Muscle layer of duodenum (tissue), 2 donors: ENCODE measurements at regions not wholly inside any gene's neighbourhood (a gene's known extent, or its start where the extent isn't known, plus 50 kb on each side); places are given as distances from the start of the nearest gene placed in this dataset.

Source experiments
- H3K27ac ChIP-seq: one replicate; pipeline ENCODE4 v1.7.0; 2013; ENCODE audit warnings: mild to moderate bottlenecking, low read length
- H3K27me3 ChIP-seq: one replicate; pipeline ENCODE4 v1.7.0; 2013; ENCODE audit warnings: low read depth, mild to moderate bottlenecking, control low read depth, low read length
- H3K36me3 ChIP-seq, 2 donors: one replicate each; pipeline ENCODE4 v1.7.0; 2013; ENCODE audit warnings: low read length in 2 of 2, control low read depth in 1 of 2, mild to moderate bottlenecking in 1 of 2; ENCODE audit not compliant: insufficient read depth in 2 of 2, control insufficient read depth in 1 of 2
- H3K4me1 ChIP-seq, 2 donors: one replicate each; pipeline ENCODE4 v1.7.0; 2013; ENCODE audit warnings: low read length in 2 of 2, mild to moderate bottlenecking in 2 of 2, control low read depth in 1 of 2, moderate library complexity in 1 of 2; ENCODE audit not compliant: insufficient read depth in 2 of 2, control insufficient read depth in 1 of 2
- H3K4me3 ChIP-seq, 2 donors: one replicate each; pipeline ENCODE4 v1.7.0; 2013; ENCODE audit warnings: low read length in 2 of 2, low read depth in 1 of 2, mild to moderate bottlenecking in 1 of 2
- H3K9me3 ChIP-seq, 2 donors: one replicate each; pipeline ENCODE4 v1.7.0; 2013; ENCODE audit warnings: low read length in 2 of 2, control low read depth in 1 of 2, mild to moderate bottlenecking in 1 of 2; ENCODE audit not compliant: control insufficient read depth in 1 of 2
- donor health status: healthy.

GRCh38 chr13:90534617-90535370 is 812.7 kb upstream of the MIR17HG start:
- Histone ChIP-seq H3K27me3 (no peaks in the 10 kb centered on the region), H3K4me1 (peaks cover 0 to 7% of the 10 kb centered on the region in 2 donors), H3K27ac (no peak overlapping the region), H3K36me3 (no peaks in the 10 kb centered on the region), H3K4me3 (no peak overlapping the region), H3K9me3 (peaks cover 0 to 8% of the 10 kb centered on the region in 2 donors)

- Histone ChIP-seq H3K36me3 (no peaks in the 10 kb centered on the region), H3K4me3 (no peak overlapping the region), H3K9me3 (peaks cover 0 to 8% of the 10 kb centered on the region in 2 donors), H3K4me1 (peaks cover 0 to 7% of the 10 kb centered on the region in 2 donors), H3K27me3 (no peaks in the 10 kb centered on the region), H3K27ac (no peak overlapping the region)
Observed at GRCh38 chr13:90535421-90535820, 812.1 kb upstream of the MIR17HG start.

GRCh38 chr13:90538063-90538462 is 809.4 kb upstream of the MIR17HG start:
- H3K9me3 ChIP-seq = peaks cover 0 to 8% of the 10 kb centered on the region in 2 donors
- no peak overlapping the region for H3K4me3 ChIP-seq
- H3K27ac ChIP-seq = no peak overlapping the region
- peaks cover 0 to 7% of the 10 kb centered on the region in 2 donors for H3K4me1 ChIP-seq
- no peaks in the 10 kb centered on the region for H3K36me3 ChIP-seq
- H3K27me3 ChIP-seq = no peaks in the 10 kb centered on the region

GRCh38 chr13:90541346-90541745 is 806.1 kb upstream of the MIR17HG start:
- Histone ChIP-seq H3K4me1 (no peaks in the 10 kb centered on the region), H3K27ac (no peak overlapping the region), H3K27me3 (no peaks in the 10 kb centered on the region), H3K36me3 (no peaks in the 10 kb centered on the region), H3K4me3 (no peak overlapping the region), H3K9me3 (peaks cover 0 to 8% of the 10 kb centered on the region in 2 donors)

GRCh38 chr13:90542959-90543505 is 804.5 kb upstream of the MIR17HG start:
- Histone ChIP-seq H3K36me3 (no peaks in the 10 kb centered on the region), H3K4me3 (no peak overlapping the region), H3K9me3 (peaks cover 0 to 12% of the 10 kb centered on the region in 2 donors), H3K27ac (no peak overlapping the region), H3K27me3 (no peaks in the 10 kb centered on the region), H3K4me1 (no peaks in the 10 kb centered on the region)

GRCh38 chr13:90545070-90545840 is 802.2 kb upstream of the MIR17HG start:
- peaks cover 0 to 5% of the 10 kb centered on the region in 2 donors for H3K9me3 ChIP-seq

GRCh38 chr13:90547272-90547790 is 800.2 kb upstream of the MIR17HG start:
- no peaks in the 10 kb centered on the region for H3K4me1 ChIP-seq
- H3K9me3 ChIP-seq = peaks cover 0 to 5% of the 10 kb centered on the region in 2 donors
- H3K27ac ChIP-seq = no peak overlapping the region
- no peak overlapping the region for H3K4me3 ChIP-seq
- H3K27me3 ChIP-seq = no peaks in the 10 kb centered on the region
- H3K36me3 ChIP-seq = no peaks in the 10 kb centered on the region

More at GRCh38 chr13:90545070-90545840, 802.2 kb upstream of the MIR17HG start:
- Histone ChIP-seq H3K27ac (no peak overlapping the region), H3K27me3 (no peaks in the 10 kb centered on the region), H3K36me3 (no peaks in the 10 kb centered on the region), H3K4me3 (no peak overlapping the region), H3K4me1 (no peaks in the 10 kb centered on the region)

GRCh38 chr13:90551253-90551652 is 796.2 kb upstream of the MIR17HG start:
- H3K4me3 ChIP-seq = no peak overlapping the region
- peaks cover 0 to 5% of the 10 kb centered on the region in 2 donors for H3K9me3 ChIP-seq

GRCh38 chr13:90552702-90553101 is 794.8 kb upstream of the MIR17HG start:
- Histone ChIP-seq H3K27me3 (no peaks in the 10 kb centered on the region), H3K27ac (no peak overlapping the region)

More at GRCh38 chr13:90551253-90551652, 796.2 kb upstream of the MIR17HG start:
- no peaks in the 10 kb centered on the region for H3K4me1 ChIP-seq
- H3K27me3 ChIP-seq = no peaks in the 10 kb centered on the region
- H3K36me3 ChIP-seq = no peaks in the 10 kb centered on the region
- no peak overlapping the region for H3K27ac ChIP-seq

GRCh38 chr13:90553159-90553558 is 794.3 kb upstream of the MIR17HG start:
- Histone ChIP-seq H3K9me3 (no peaks in the 10 kb centered on the region), H3K27ac (no peak overlapping the region), H3K27me3 (no peaks in the 10 kb centered on the region), H3K36me3 (no peaks in the 10 kb centered on the region), H3K4me3 (no peak overlapping the region), H3K4me1 (no peaks in the 10 kb centered on the region)

More at GRCh38 chr13:90552702-90553101, 794.8 kb upstream of the MIR17HG start:
- H3K4me1 ChIP-seq = no peaks in the 10 kb centered on the region
- no peaks in the 10 kb centered on the region for H3K36me3 ChIP-seq
- H3K4me3 ChIP-seq = no peak overlapping the region
- H3K9me3 ChIP-seq = peaks cover 0 to under 1% of the 10 kb centered on the region in 2 donors

GRCh38 chr13:90557626-90558025 is 789.9 kb upstream of the MIR17HG start:
- H3K4me1 ChIP-seq = no peaks in the 10 kb centered on the region
- no peaks in the 10 kb centered on the region for H3K9me3 ChIP-seq
- no peak overlapping the region for H3K27ac ChIP-seq
- H3K36me3 ChIP-seq = no peaks in the 10 kb centered on the region
- no peaks in the 10 kb centered on the region for H3K27me3 ChIP-seq
- no peak overlapping the region for H3K4me3 ChIP-seq
